Omental fat pad (tissue), 3 donors: ENCODE measurements at regions not wholly inside any gene's neighbourhood (a gene's known extent, or its start where the extent isn't known, plus 50 kb on each side); places are given as distances from the start of the nearest gene placed in this dataset.

ENCODE experiments used
- ATAC-seq: fragments of 150-250 bp; one replicate; pipeline ENCODE4 v1.9.1; 2016; ENCODE audit warnings: mild to moderate bottlenecking, moderate library complexity; ENCODE audit not compliant: low FRiP score
- DNase-seq: peaks from one replicate; pipeline ENCODE4 v3.0.0-alpha.2; 2019; ENCODE audit warnings: low spot score
- CTCF ChIP-seq, 3 donors: fragments of 450-650 bp; IDR thresholded peaks; one replicate each; pipeline ENCODE4 v1.5.1; 2016 to 2017; ENCODE audit warnings: antibody characterized with exemption in 3 of 3, mild to moderate bottlenecking in 3 of 3, moderate library complexity in 2 of 3

GRCh38 chr6:104320896-104321295, 538.8 kb downstream of the HACE1 start:
- no peak for DNase-seq
- ATAC-seq, result no peak
- no peak for TF ChIP-seq CTCF (IDR thresholded peaks at IDR 0.05)

- TF ChIP-seq CTCF (IDR thresholded peaks at IDR 0.05), result no peak
- DNase-seq, result no peak
Observed at GRCh38 chr6:104312851-104313250, 546.9 kb downstream of the HACE1 start.

GRCh38 chr6:104306211-104306610, 553.5 kb downstream of the HACE1 start:
- TF ChIP-seq CTCF (IDR thresholded peaks at IDR 0.05), result no peak
- DNase-seq (no peak), ATAC-seq (no peak)

More at GRCh38 chr6:104312851-104313250, 546.9 kb downstream of the HACE1 start:
- no peak for ATAC-seq

- no peak for ATAC-seq
- no peak for TF ChIP-seq CTCF (IDR thresholded peaks at IDR 0.05)
- no peak for DNase-seq
Observed at GRCh38 chr6:104305206-104305605, 554.5 kb downstream of the HACE1 start.

GRCh38 chr6:104301951-104302350, 557.8 kb downstream of the HACE1 start:
- no peak for TF ChIP-seq CTCF (IDR thresholded peaks at IDR 0.05)
- ATAC-seq, result no peak
- DNase-seq, result no peak

- TF ChIP-seq CTCF (IDR thresholded peaks at IDR 0.05), result no peak
- DNase-seq (no peak), ATAC-seq (no peak)
Observed at GRCh38 chr6:104286641-104287040, 573.1 kb downstream of the HACE1 start.

GRCh38 chr6:104284872-104285271, 574.8 kb downstream of the HACE1 start:
- no peak for TF ChIP-seq CTCF (IDR thresholded peaks at IDR 0.05)
- ATAC-seq (no peak), DNase-seq (no peak)
